ENCODE measurements at regions not wholly inside any gene's neighbourhood (a gene's known extent, or its start where the extent isn't known, plus 50 kb on each side); places are given as distances from the start of the nearest gene placed in this dataset.

DNA sequence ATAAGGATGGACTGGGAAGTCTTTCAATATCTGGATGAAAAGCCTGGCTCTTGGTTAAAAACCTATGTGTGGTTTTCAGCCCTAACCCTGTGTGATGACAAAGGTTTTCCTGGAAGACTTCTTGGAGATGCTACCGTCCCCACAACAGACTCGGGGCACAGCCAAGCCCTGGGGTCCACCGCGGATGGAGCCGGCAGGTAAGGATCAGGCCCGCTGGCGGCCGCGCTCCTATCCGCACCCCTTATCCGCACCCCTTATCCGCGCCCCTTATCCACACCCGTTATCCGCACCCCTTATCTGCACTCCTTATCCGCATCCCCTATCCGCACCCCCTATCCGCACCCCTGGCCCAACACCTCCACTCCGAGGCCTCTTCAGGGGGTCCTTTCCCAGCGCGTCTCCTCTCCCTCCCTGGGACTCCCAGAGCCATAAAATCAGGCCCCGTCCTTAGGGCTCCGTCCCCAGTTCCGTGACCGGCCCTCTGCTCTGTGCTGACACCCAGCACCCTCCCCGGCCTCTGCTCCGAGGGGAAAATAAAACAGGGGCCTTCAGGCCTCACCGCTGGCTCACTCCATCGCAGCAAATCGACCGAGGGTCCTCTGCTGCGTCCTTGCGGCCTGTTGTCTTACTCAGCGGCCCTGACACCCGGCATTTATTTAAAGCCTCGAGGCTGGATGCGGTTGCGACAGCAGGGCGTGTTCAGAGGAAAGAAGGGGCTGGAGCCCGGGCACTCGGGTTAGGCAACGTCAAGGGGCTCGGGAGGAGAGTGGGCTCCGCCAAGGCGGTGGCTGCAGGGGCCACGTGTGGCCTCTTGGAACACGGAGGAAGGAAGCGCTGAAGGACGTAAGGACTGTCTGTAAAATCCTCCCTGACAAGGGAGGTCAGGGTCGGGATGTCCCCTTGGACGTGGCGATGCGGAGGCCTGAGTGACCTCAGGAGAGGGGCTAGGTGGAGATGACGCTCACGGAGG lies 215.1 kb upstream of the ADARB2 start:
- Mint-ChIP-seq H3K36me3 (ENCODE audit: low read depth) (0 out of 2 replicates have a peak, but pooled peaks cover 3% of the 10 kb centered on the region), H3K4me3 (no peak overlapping the region), H3K9me3 (peaks cover 61% of the 10 kb centered on the region), H3K27ac (no peak overlapping the region), H3K27me3 (ENCODE audit: insufficient read depth) (no peaks in the 10 kb centered on the region; the same call in 1 of the 2 replicates), H3K4me1 (ENCODE audit: low read depth) (no peaks in the 10 kb centered on the region)
- TF ChIP-seq, protein P1, sequence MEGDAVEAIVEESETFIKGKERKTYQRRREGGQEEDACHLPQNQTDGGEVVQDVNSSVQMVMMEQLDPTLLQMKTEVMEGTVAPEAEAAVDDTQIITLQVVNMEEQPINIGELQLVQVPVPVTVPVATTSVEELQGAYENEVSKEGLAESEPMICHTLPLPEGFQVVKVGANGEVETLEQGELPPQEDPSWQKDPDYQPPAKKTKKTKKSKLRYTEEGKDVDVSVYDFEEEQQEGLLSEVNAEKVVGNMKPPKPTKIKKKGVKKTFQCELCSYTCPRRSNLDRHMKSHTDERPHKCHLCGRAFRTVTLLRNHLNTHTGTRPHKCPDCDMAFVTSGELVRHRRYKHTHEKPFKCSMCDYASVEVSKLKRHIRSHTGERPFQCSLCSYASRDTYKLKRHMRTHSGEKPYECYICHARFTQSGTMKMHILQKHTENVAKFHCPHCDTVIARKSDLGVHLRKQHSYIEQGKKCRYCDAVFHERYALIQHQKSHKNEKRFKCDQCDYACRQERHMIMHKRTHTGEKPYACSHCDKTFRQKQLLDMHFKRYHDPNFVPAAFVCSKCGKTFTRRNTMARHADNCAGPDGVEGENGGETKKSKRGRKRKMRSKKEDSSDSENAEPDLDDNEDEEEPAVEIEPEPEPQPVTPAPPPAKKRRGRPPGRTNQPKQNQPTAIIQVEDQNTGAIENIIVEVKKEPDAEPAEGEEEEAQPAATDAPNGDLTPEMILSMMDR (IDR thresholded peaks at IDR 0.05) = no peak
- no peak for DNase-seq

DNA sequence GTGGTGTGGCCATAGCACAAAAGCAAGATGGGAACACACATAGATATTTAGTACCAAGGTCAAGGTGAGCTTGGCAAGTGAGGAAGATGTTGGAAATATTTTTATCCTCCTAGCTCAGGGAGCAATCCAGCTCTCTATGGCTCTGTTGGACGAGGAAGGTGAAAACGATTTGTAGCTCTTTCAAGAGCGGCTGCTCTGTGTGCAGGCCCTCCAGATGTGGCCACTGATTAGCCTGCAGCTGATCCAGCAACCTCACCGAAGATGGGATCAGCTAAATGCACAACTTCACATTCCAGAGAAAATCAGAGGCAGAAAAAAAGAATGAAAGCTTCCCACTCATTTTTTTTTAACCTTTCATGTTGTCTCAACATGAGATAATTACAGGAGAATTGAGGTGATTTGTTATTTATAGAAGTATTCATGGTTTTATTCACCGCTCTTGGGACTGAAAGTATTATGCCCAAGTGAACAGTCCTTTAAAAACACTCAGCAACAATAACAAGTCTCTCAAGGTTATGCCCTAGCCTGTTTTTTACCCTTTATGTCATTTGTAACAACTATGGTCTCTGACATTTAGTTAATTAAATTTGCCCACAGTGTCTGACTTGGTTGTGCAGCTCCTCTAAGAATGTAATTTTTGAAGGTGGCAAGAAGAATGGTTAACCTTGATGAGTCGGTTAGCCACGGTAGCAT lies 213.6 kb upstream of the ADARB2 start:
- DNase-seq = no peak
- TF ChIP-seq, protein P1 (IDR thresholded peaks at IDR 0.05) = no peak
- H3K27ac Mint-ChIP-seq = no peak overlapping the region
- H3K4me3 Mint-ChIP-seq = no peak overlapping the region
- no peaks in the 10 kb centered on the region for H3K4me1 Mint-ChIP-seq (ENCODE audit: low read depth)
- no peaks in the 10 kb centered on the region; the same call in 1 of the 2 replicates for H3K27me3 Mint-ChIP-seq (ENCODE audit: insufficient read depth)
- 0 out of 2 replicates have a peak, but pooled peaks cover 3% of the 10 kb centered on the region for H3K36me3 Mint-ChIP-seq (ENCODE audit: low read depth)
- peaks cover 58% of the 10 kb centered on the region for H3K9me3 Mint-ChIP-seq

- H3K4me3 Mint-ChIP-seq = no peak overlapping the region
- H3K27ac Mint-ChIP-seq = no peak overlapping the region
- H3K36me3 Mint-ChIP-seq (ENCODE audit: low read depth) = peaks cover 12% of the 10 kb centered on the region
- H3K9me3 Mint-ChIP-seq = peaks cover 59% of the 10 kb centered on the region
- H3K27me3 Mint-ChIP-seq (ENCODE audit: insufficient read depth) = no peaks in the 10 kb centered on the region; the same call in 1 of the 2 replicates
- no peak for DNase-seq
- no peaks in the 10 kb centered on the region for H3K4me1 Mint-ChIP-seq (ENCODE audit: low read depth)
- TF ChIP-seq, protein P1 (IDR thresholded peaks at IDR 0.05) = no peak
These were observed 210.2 kb upstream of the ADARB2 start for GRCh38 chr10:1947464-1948003.

- Mint-ChIP-seq H3K27me3 (ENCODE audit: insufficient read depth) (no peaks in the 10 kb centered on the region), H3K36me3 (ENCODE audit: low read depth) (peaks cover 12% of the 10 kb centered on the region), H3K27ac (no peak overlapping the region), H3K4me1 (ENCODE audit: low read depth) (no peaks in the 10 kb centered on the region), H3K9me3 (peaks cover 54% of the 10 kb centered on the region), H3K4me3 (no peak overlapping the region)
- TF ChIP-seq, protein P1 (IDR thresholded peaks at IDR 0.05) = no peak
- DNase-seq = no peak
These were observed 207.2 kb upstream of the ADARB2 start for GRCh38 chr10:1944487-1944886.

- Mint-ChIP-seq H3K4me1 (ENCODE audit: low read depth) (no peaks in the 10 kb centered on the region), H3K27ac (no peak overlapping the region), H3K27me3 (ENCODE audit: insufficient read depth) (no peaks in the 10 kb centered on the region), H3K36me3 (ENCODE audit: low read depth) (peaks cover 12% of the 10 kb centered on the region), H3K9me3 (peaks cover 56% of the 10 kb centered on the region), H3K4me3 (no peak overlapping the region)
- TF ChIP-seq, protein P1 (IDR thresholded peaks at IDR 0.05) = no peak
- DNase-seq = no peak
These were observed 205.2 kb upstream of the ADARB2 start for GRCh38 chr10:1942478-1942877.

Measured in HFFc6 (cell line).